ENCODE measurements at regions not wholly inside any gene's neighbourhood (a gene's known extent, or its start where the extent isn't known, plus 50 kb on each side); places are given as distances from the start of the nearest gene placed in this dataset.
"Not testable (repeated sequence)": the region's sequence is repeated elsewhere in the genome, so short reads cannot be mapped to it uniquely, and the experiment has no call there.

DNA sequence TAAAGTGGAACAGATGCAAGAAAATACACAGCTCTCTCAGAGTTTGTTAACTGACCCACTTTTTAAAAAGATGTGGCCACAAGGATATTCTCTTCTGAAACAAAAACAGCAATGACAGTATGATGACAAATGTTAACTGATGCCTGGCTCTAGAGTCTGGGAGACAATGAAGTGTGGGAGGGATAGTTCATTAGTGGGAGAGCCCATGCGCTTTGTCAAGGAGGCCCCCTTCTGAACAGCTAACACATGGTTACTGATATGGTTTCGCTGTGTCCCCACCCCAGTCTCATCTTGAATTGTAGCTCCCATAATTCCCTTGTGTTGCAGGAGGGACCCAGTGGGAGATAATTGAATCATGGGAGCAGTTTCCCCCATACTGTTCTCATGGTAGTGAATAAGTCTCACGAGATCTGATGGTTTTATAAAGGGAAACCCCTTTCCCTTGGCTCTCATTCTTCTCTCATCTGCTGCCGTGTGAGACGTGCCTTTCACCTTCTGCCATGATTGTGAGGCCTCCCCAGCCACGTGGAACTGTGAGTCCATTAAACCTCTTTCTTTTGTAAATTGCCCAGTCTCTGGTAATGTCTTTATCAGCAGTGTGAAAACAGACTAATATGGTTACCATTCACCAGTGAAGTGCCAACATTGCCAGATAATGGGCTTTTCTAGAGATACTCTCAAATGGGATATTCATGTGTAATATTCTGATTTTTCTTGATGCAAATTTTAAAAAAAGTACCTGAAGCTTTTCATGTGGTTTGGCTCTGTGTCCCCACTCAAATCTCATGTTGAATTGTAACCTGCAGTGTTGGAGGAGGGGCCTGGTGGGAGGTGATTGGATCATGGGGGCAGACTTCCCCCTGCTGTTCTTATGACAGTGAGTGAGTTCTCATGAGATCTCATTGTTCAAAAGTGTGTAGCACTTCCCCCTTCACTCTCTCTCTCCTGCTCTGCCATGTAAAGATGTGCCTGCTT, 435.8 kb downstream of the SHISA9 start:
- not testable (repeated sequence) for DNase-seq (ENCODE audit: low spot score)

- DNase-seq (ENCODE audit: low spot score), result no peak
Observed at GRCh38 chr16:13338044-13338443, 436.6 kb downstream of the SHISA9 start.

DNA sequence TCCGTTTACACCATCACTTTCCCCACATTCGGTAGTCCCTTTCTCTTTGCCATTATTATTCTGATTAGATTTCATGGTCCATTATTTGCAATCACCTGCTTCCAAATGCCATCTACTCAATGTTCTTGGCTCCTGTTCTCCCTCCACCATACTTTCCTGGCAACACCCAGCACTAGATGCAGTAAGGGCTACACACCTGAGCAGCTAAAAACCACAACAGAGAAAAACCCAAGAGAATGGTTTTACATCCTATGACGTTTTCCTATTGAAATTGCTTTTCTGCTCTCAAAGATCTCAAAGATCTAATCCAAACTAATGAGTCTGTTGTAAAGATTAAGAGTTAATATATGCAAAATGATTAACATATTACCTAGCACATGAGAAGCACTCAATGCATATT, 441.3 kb downstream of the SHISA9 start:
- DNase-seq (ENCODE audit: low spot score), result no peak

GRCh38 chr16:13344001-13344400, 442.6 kb downstream of the SHISA9 start:
- no peak for DNase-seq (ENCODE audit: low spot score)

- DNase-seq (ENCODE audit: low spot score), result no peak
Observed at GRCh38 chr16:13348416-13348815, 447.0 kb downstream of the SHISA9 start.

DNA sequence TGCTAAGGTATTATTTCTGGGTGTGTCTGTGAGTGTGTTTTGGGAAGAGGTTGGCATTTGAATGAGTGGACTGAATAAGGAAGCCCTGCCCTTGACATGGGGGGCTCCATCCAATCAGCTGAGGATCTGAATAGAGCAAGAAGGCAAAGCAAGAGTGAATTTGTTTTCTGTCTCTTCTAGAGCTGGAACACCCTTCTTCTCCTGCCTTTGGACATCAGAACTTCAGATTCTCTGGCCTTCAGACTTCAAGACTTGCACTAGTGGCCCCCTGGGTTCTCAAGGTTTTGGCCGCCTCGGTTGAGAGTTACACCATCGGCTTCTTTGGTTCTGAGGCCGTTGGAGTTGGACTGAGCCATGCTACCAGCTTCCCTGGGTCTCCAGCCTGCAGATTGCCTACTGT, 448.6 kb downstream of the SHISA9 start:
- DNase-seq (ENCODE audit: low spot score), result no peak

GRCh38 chr16:13351181-13351580, 449.8 kb downstream of the SHISA9 start:
- DNase-seq (ENCODE audit: low spot score), result no peak

DNA sequence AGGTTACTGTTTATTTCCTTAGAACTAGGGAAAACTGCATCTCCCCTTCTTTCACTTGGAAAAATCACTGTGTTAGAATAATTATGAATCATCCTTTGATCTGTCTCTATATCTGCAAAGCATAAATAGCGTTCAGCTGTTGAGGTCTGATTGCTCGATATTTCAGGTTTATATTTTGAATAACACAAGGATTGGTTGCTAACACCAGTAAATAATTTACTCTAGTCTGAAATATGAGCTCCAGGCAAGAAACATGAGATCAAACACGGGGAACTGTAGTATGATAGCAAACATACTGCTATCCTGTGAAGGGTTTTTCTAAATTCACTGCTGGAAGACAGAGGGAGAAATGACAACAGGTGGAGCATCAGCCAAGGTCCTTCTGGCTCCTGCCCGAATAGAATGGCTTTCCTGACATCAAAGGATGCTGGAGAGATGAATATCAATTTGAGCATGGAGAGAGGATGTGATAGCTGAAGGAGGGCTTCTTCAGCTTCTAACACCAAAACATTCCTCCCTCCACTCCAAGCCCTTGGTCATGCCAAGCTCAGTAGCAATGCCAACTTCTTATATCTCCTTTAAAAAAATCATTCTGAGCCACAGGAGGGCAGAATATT, 450.3 kb downstream of the SHISA9 start:
- no peak for DNase-seq (ENCODE audit: low spot score)

GRCh38 chr16:13352796-13353195, 451.4 kb downstream of the SHISA9 start:
- not testable (repeated sequence) for DNase-seq (ENCODE audit: low spot score)

GRCh38 chr16:13357842-13358241, 456.4 kb downstream of the SHISA9 start:
- DNase-seq (ENCODE audit: low spot score), result not testable (repeated sequence)

DNA sequence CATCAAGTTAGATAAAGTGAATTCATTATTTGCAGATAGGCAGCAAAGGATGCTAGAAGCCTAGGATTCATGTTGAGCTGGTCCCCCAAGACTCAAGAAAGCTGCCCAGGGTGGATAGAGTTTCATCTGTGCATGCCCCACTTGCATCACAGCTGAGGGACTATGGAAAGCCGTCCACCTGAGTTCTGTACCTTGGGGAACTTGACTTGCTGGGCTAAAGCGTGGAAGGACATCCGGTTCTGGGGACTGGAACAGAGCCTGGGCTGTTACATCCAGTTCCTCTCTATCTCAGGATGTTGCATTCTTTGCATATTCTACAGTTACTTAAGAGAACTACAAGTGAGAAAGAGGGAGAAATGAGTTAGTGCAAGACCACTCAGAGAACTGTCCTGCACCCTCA, 458.4 kb downstream of the SHISA9 start:
- DNase-seq (ENCODE audit: low spot score), result no peak

DNA sequence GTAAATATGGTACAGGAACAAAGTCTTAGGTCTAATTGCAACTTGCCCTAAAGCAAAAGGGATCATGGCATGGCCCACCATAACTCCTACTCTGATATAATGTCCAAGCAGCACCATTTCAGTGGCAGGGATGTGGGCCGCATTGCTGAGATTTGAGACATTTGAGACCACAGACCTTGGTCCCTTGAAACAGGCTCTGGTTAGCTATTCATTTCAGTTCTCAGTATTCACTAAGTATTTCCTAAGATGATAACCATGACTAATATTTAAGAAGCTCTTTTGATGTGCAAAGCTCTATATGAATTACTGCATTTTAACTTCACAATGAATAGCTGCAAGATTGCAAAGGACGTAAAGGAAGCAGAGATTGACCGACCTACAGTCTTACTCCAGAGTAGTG, 471.0 kb downstream of the SHISA9 start:
- no peak for DNase-seq (ENCODE audit: low spot score)

GRCh38 chr16:13376174-13376573, 474.8 kb downstream of the SHISA9 start:
- no peak for DNase-seq (ENCODE audit: low spot score)

DNA sequence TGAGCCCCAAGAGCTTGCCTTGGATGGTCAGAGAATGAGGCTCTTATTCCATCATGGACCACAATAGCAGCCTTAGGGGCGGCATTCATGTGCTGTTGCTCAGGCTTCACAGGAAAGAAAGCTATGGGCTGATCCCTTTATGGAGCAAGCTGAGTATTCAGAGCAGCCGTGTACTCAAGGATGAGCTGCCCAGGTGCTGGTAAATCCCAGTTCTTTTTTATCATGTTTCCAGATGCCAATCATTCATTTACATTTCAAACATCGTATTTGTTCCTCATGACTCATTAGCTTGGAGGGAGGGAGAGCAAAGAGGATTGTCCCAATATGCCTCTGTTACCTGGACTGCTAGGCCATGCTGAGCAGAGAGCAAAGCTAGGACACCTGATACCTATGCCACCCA, 475.7 kb downstream of the SHISA9 start:
- no peak for DNase-seq (ENCODE audit: low spot score)

DNA sequence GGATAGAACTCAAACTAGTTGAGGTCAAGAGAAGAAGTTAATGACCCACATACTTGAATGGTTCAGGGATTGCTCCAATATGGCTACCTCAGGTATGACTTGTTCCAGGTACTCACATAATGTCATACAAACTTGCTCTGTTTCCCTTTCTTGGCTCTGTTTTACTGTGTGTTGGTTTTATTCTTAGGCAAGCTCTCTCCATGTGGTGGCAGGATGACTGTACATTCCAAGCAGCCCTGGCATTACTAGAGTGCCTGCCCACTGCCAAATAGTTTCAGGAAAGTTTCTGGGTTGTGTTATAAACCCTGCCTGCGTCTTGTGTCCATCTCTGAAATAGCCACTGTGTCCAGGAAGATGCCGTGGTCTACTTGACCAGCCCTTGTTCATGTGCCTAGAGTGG, 476.8 kb downstream of the SHISA9 start:
- no peak for DNase-seq (ENCODE audit: low spot score)

GRCh38 chr16:13379266-13379665, 477.9 kb downstream of the SHISA9 start:
- no peak for DNase-seq (ENCODE audit: low spot score)

- not testable (repeated sequence) for DNase-seq (ENCODE audit: low spot score)
Observed at GRCh38 chr16:13385156-13386040, 484.0 kb downstream of the SHISA9 start.

DNA sequence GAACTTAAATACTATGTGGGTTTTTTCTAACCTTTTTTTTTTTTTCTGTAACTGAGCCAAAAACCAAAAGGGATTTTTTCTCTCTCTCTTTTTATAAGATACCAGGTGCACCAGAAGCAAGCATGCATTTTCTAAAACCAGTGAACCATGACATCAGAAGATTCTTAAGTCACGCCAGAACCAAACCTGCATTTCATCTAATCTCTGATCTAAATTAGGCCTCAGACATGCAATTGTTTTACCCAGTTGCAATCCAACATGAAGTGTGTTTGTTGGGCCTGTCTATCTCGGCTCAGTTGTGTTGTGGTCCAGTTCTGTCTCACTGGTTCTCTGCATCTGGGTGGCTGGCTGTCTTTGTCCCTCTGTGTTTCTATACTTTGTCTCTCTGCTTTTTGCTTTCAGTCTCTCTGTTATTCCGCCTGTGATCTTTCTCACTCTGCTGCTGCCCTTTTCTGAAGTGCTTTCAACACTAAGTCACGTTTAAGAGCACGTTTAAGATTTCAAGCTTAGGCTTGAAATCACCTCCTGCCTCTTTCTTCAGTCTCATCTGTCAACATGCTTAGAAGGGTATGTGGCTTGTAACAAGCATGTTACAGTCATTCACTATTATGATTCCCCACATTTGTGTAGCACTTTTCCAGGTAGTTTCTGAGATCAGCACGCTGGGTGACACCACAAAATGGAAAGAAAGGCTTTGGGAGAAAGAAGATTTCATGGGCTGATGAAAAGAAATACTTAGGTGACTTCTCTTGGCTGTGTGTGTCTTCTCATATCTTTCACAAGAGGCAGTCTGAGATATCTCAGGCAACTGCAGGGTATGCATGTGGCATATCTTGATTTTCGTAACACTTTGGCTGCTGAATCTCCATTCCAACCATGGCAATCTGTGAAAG, 488.9 kb downstream of the SHISA9 start:
- no peak for DNase-seq (ENCODE audit: low spot score)

GRCh38 chr16:13390986-13391305, 489.5 kb downstream of the SHISA9 start:
- no peak for DNase-seq (ENCODE audit: low spot score)

DNA sequence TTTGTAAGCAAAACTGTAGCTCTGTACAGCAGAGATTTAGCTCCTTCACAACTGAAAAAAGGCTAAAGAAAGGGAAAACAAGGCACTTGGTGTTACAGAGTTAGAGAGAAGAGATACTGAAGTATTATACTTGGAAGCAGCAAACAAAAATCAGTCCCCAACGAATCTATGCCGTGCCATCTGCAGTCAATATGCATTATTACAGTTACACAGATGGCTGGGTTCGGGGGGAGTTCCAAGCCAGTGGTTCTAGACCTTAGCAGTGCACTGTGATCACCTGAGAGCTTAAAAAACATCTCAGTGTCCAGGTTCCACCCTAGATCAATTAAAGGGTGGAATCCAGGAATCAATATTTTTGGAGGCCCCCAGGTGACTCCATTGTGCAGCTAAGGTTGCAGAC, 489.9 kb downstream of the SHISA9 start:
- DNase-seq (ENCODE audit: low spot score), result no peak

GRCh38 chr16:13392341-13392740, 490.9 kb downstream of the SHISA9 start:
- no peak for DNase-seq (ENCODE audit: low spot score)

DNA sequence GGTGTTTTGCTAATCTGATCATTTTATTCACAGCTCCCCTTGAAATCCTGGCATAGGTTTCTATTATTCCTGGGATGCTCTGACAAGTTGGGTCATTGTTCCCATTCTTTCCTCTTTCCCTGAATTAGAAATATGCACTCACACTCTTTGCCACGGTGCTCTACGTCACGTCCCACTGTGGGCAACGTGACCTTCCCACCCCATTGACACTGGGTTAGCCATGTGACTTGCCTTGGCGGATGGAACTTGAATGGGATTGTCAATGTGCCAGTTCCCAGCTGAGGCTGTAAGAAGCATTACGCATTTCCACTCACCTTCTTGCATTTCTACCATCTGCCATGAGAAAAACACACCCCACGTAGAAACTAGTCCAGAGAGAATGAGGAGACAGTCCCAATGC, 492.4 kb downstream of the SHISA9 start:
- no peak for DNase-seq (ENCODE audit: low spot score)

Measured in CD4-positive, alpha-beta T cell treated with Interleukin-2 at 100 ng/mL for 4 hours (primary cell).